Breast epithelium (tissue), 3 donors: ENCODE measurements at regions not wholly inside any gene's neighbourhood (a gene's known extent, or its start where the extent isn't known, plus 50 kb on each side); places are given as distances from the start of the nearest gene placed in this dataset.

Experiments used
- CTCF ChIP-seq, 3 donors: fragments of 450-650 bp; IDR thresholded peaks; one replicate each; pipeline ENCODE4 v1.5.1; 2016 to 2017; ENCODE audit warnings: antibody characterized with exemption in 3 of 3, mild to moderate bottlenecking in 3 of 3, moderate library complexity in 3 of 3
- POLR2AphosphoS5 ChIP-seq, 3 donors: sonication (generic); formaldehyde crosslinking; IDR thresholded peaks; one replicate each; pipeline ENCODE4 v1.6.1; 2017; ENCODE audit warnings: antibody characterized with exemption in 3 of 3

- TF ChIP-seq POLR2AphosphoS5 (IDR thresholded peaks at IDR 0.05) (no peak), CTCF (IDR thresholded peaks at IDR 0.05) (no peak)
Observed at GRCh38 chr2:121120991-121121390, 164.0 kb downstream of the TFCP2L1 start.
